LNCAP (cell line): ENCODE measurements at regions not wholly inside any gene's neighbourhood (a gene's known extent, or its start where the extent isn't known, plus 50 kb on each side); places are given as distances from the start of the nearest gene placed in this dataset.
A peak's percentile ranks its signal among the peaks of the same experiment; 100 is the strongest.

Source experiments
- TF ChIP-seq, protein P1 (sequence below): fragments of 450-650 bp; IDR thresholded peaks from 2 replicates; pipeline ENCODE4 v1.5.1; 2017; ENCODE audit warnings: mild to moderate bottlenecking

DNA sequence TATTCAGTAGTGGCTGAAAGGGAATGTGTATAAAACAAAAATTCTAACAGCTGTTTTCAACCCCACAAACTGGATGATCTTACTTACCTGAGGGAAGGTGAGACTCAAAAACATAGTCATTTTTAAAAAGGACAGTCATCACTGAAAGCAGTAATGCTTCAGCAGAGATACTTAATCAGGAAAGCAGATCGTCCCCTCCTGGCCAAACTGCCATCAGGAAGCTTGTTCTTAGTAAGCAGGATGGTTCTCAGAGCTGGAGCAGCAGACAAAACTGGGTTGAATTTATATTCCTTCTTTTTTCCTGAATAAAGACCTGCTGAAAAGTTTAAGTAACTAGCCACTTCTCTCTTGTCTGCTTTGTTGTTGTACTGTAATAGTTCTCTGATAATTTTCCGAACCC, 1156.5 kb downstream of the OLFM4 start:
- TF ChIP-seq, protein P1, sequence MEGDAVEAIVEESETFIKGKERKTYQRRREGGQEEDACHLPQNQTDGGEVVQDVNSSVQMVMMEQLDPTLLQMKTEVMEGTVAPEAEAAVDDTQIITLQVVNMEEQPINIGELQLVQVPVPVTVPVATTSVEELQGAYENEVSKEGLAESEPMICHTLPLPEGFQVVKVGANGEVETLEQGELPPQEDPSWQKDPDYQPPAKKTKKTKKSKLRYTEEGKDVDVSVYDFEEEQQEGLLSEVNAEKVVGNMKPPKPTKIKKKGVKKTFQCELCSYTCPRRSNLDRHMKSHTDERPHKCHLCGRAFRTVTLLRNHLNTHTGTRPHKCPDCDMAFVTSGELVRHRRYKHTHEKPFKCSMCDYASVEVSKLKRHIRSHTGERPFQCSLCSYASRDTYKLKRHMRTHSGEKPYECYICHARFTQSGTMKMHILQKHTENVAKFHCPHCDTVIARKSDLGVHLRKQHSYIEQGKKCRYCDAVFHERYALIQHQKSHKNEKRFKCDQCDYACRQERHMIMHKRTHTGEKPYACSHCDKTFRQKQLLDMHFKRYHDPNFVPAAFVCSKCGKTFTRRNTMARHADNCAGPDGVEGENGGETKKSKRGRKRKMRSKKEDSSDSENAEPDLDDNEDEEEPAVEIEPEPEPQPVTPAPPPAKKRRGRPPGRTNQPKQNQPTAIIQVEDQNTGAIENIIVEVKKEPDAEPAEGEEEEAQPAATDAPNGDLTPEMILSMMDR = no peak

DNA sequence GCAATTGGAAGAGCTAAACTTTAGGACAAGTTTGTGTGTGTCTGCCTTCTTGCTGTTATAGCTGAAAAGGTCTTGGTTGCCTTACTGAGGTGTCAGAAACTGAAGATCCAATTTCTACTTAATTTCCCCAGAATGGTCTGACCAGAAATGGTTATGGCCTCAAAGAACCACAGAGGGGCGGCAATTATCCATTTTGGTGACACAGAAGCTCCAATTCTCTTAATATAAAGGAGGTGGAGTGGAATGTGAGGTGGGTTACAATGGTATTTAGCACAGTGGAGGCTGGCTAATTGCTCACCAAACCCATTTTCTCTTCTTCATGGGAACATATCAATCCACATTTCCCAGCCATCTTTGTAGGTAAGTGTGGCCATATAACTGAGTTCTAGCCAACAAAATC, 1157.2 kb downstream of the OLFM4 start:
- TF ChIP-seq, protein P1 = peak; percentile 24; the same call in 1 of the 2 replicates

DNA sequence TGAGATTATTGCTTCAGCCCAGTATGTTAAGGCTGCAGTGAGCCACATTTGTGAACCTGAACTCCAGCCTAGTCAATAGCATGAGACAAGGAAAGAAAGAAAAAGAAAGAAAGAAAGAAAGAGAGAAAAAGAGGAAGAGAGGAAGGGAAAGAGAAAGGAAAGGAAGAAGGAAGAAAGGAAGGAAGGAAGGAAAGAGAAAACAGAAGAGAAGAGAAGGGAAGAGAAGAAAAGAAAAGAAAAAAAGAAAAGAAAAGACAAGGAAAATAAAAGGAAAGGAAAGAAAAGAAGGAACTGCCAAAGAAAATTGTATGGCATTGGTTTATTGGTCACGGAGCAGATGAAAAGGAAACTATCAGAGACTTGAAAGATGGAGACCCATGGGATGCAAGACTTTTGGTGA, 1158.8 kb downstream of the OLFM4 start:
- TF ChIP-seq, protein P1 = no peak

DNA sequence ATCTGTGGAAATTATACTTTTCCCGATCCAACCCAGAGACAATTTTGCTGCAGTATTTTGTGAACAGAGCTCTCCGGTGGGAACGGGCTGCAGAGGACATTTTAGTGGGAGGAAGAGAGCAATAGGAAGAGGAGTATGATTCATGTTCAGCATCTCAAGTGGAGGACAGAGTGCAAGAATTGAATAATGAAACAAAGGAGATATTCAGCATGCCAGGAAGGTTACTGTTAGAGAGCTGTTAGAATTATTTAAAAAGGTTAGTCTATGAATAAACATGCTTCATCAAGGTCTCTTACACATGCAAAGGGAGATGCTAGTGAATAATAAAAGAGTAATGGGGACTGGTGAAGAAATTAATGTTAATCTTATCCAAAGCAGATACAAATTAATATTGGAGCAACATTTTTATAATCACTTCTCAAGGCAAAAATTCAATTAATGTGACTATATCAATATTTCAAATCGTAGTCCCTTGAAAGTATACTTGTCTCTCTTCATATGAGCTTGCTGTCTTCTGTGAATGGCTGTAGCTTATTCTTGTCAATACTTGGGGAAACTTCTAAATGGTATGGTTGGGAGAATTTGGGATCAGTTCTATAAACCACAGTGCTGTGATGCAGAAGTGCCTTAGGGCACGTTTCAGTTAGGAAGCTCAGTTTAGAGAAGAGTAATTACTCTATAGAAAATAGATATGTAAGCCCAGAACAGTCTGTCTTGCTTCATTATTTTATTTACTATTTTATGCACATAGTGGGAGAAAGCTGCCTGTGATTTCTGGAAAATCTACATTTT, 1165.8 kb downstream of the OLFM4 start:
- TF ChIP-seq, protein P1 = no peak

DNA sequence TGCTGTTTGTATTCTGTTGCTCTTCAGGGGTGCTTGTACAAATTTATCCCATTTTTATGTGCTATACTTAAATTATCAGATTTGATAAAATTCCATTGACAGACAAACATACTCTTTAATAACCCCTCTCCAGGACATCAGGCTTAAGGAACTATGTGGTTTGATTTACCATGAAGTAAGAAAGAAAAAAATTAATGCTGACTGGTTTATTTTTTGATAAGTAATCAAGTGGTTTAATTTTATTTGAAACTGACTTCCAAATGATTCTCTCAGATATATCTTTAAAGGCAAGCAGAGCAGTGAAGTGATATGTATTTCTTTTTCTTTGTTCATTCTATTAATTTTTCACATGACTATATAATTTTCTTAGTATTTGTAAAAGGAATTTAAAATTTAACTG, 1168.1 kb downstream of the OLFM4 start:
- TF ChIP-seq, protein P1 = no peak

DNA sequence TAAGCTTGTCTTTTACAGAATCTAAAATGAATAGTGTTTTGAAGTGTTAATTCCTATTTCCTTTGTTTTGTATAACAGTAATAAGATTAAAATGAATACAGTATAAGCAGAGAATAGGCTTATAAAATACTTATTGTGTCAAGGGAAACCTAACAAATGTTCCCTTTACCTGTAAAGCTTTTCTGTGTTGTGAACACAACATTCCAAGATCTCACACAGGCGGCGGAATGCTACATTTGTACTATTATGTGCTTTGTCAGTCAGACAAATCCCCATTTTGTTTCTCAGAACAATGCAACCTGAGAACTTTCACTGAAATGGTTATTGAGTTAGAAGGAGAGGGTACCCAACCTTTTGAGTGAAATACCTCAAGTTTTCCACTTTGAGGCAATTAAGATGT, 1170.3 kb downstream of the OLFM4 start:
- TF ChIP-seq, protein P1 = no peak

DNA sequence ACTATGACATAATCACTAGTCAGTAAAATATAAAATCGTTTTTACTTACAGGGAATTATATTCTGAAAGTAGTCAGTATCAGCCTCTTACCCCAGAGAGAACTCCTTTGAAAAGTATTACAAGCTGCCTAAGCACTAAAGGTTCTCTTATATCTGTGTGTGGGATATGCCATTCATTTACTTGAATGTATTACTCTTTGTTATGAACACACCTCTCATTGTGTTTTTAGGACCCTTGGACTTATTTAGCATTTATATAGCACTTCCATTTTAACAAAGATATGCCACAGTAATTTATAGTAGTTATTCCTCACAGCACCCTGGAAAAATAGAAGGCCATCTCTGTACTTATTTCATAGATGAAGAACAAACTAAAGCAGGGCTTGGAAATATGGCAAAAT, 1178.0 kb downstream of the OLFM4 start:
- TF ChIP-seq, protein P1 = no peak
